Muscle of back (tissue), 3 donors: ENCODE measurements at regions not wholly inside any gene's neighbourhood (a gene's known extent, or its start where the extent isn't known, plus 50 kb on each side); places are given as distances from the start of the nearest gene placed in this dataset.

ENCODE experiments used
- DNase-seq, 3 donors: peaks; one replicate each; pipeline versions ENCODE4 v3.0.0 to v3.0.0-alpha.2; 2013

DNA sequence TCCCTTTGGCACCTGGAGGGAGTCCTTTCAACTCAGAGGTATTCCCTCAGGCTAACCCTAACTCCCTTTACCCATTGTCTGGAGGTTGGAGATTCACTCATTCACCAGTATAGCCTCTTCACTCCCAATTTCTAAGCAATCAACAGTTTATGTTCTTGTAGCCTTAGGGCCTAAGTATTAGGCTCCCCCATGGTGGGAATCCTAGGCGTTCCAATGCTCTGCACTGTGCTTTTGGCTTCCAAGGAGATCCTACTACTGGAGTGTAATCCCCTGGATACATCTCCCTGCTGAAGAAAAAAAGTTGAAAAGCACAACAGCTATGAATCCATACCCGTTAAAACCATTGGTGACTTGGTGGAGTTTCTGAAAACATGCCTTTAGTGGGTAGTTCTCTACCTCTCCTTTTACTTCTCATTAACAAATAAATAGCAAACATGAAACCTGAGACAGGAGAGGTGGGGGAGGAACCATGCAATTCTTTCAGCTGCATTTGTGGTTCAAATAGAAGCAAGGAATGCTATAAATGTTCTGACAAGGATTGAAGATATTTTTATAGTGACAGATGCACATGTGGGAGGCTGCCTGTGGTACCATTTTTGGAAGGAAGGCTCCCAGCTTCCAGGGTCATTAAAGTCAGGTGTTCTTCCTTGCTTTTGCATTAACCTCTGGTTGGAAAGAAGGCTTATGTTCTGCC is 397.1 kb downstream of the DMAC1 start:
- DNase-seq: peak in 1 of 3 donors; percentile 7

DNA sequence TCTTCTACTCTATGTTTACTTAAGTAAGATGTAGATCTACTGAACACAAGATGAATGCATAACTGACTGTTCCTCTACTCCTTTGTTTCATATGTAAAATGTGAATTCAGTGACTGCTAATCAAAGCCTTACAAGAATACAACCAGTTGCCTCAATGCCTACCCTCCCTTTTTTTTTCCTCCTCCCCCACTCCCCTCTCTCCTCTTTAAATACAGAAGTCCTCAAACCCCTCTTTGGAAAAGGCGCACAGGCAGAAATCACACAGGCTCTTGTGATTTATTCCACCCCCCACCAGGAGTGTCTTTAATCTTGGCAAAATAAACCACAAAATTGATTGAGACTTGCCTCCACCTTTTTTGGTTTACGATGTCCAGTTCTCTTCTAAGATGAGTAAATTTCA is 398.5 kb downstream of the DMAC1 start:
- DNase-seq: no peak

DNA sequence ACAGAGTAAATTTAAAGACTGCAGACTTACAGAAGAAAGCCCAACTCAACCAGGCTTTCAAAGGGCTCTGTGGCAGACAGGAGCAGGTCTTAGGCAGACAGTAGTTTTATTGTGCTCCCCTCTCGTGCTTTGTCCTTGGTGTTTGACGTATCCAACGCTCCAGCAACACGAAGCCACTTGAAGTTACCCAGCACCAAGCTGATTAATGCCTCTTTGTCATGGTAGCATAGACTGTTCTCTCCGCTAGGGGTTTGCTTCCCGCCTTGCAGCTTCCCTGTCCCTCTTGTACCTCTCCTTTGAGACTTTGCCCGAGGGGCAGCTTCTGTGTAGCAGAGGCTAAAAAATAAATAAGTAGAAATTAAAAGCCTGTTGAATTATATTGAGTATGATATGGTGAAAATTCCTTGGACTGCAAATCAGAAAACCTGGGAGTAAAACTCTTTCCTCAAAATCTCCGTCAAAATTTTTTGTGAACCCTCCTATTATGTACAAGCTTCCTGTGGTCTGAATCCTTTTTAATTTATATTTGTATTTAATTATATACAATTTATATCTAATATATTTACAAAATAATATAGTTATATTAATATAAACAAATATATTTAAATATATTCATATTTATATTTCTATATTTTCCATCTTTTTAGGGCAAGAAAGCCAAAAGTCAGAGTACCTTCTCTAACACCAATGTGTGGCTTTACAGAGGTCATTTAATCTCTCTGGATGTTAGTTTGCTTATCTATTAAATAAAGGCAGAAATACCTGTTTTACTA is 405.4 kb downstream of the DMAC1 start:
- DNase-seq: no peak

DNA sequence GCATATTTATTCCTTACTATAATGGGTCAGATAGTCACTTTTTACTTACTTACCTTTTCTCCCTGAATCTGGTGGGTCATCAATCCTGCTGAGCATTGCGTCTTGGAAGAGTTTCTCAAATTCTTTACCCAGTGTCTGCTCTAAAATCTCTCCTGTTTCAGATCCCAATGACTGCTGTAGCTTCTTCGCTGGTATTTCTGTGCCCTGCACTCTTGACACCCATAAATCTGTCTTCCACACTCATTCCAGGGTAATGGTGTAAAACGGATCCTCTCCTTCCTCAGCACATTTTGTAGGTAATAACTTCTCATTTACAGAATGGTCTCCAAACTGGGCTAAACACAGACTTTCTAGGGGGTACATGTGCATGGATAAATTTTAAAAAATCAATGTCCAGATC is 407.4 kb downstream of the DMAC1 start:
- no peak for DNase-seq

DNA sequence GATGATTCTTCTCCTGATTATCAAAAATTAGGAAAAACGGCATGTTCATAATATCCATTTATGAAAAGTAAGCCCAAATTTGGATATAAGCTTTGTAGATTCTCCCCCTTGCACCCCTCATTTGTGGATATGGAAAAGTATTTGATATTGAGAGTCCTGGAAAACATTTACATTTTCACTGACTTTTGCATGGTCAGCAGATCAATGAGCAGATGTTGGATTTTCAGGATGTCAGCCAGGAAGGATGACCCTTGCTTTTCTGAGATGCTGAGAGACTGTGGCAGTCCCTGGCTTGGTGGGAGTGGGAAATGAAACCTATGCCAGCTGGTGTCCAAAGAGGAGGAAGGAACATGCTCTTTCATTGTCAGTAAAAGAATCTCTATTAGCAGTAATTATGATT is 410.8 kb downstream of the DMAC1 start:
- DNase-seq: no peak

DNA sequence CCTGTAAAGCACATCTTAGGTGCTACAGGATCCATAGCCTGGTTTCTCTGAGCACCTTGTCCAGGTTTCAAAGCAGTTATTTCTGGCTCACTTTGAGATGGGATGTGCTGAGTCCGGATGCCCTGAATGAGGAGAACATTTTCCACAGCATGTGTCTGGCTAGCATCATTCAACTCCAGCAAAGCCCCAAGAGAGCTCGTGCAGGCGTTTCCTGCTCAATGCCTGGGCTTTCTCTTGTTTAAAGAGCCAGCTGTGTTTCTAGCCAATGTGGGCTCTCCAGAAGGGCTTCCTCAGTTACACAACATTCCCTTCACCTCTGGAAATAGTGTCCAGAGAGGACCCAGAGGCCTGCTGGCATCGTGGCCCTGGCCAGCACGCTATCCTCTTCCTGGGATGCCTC is 411.7 kb downstream of the DMAC1 start:
- DNase-seq: peak in 1 of 3 donors; percentile 53

DNA sequence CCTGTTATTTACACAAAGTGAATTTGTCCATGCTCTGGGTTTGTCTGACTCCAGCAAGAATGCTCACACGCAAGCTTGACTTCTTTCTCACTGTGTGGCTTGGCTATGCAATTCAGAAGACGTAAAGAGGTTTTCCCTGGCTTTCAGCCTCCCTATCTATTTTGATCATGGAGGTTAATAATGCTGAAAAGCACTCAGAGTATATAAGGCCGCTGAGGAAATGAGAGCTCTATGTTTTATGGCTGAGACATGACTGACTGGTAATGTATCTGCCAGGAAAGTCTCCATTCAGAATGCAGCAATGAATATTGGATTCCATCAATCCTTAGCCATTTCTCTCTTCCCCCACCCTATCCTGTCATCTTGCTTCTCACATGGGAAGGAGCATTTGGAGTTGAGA is 417.3 kb downstream of the DMAC1 start:
- no peak for DNase-seq

DNA sequence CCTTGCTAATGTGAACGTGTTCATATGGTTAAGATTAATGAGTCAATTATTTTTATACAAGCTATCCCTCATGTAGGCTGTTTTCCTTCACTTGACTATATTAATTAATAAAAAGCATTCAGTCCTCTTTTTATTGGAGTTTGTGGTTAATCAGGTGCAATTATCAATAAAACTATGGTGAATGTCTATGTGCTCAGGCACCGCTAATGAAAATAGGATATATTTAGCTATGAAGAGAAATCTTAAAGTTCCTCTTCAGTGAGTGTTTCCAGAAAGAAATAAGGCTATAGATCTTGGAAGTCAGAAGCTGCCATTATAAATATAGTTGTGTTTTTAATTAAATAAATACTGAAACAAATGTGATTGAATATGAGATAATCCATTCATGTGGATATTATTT is 422.1 kb downstream of the DMAC1 start:
- no peak for DNase-seq

DNA sequence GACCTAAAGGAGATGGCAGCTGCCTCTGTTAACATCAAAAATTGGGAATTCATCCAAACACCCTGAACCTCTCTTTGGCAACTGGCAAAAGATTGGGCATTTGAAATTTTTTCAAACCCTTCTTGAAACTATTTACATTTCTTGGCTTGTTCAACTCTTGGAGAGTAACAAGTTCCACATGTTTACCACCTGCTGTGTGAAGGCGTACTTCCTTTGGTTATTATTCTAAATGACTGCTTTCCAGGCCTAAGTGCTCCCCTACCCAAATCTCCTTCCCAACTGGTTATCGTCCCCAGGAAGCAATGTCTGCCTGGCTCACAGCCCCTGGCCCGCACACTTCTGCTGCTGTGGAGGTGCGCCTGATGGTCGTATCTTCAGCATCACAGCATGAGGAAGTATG is 422.7 kb downstream of the DMAC1 start:
- DNase-seq: peak in 1 of 3 donors; percentile 42

DNA sequence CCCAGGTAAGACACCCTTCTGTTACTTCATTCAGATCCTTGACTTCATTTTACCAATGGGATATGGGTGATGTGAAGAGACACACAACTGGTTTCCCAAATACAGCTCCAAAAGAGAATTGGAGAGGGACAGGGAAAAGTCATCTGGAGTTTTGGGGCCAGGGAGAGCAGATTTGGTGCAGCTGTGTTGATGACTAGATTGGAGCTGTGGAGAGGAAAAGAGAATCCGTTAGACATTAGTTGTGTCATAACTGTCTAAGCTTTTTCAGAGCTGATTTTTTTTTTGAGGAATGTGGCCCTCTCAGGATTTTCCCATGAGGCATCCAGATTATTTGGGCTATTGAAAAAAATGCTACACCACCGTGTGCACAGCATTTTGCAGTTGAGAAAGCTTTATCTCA is 423.4 kb downstream of the DMAC1 start:
- DNase-seq: no peak

DNA sequence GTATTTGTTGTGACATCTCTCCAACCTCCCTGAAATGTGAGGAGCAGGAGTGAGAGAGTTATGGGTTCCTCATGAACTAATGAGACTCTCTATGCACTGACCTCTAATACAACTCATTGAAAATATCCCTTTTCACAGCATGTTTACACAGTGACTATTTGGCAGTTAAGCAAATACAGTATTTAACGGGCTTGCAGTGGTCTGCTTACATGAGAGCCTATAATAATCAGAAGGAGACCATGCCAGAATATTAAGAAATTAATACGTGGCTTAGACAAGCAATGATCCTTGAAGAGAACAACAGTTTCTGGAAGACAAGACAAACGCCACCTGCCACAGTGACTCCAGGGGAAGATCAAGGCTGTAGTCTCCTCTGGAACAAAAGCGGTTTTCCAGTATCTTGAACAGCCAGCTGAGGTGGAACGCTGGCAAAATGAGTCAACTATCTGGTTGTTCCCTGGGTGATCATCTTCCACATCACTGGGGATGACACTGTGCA is 424.5 kb downstream of the DMAC1 start:
- no peak for DNase-seq

DNA sequence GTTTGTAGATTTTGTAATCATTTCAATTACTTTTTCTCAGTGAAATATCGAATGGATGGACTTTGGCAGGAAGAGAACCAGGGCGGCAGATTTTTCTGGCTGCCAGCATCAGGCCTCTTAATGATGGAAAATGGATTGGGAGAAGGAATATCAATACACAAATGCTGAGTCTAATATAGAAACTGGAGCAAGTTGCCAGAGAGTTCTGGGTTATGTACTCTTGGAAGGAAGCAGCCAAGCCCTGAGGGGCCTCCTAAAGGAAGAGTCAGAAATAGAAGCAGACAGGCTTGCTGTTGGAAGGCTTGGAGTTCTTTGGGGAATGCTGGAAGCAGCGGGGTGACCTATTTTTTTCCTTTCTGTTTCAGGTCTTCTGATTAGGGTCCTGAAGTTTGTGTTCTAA is 428.6 kb downstream of the DMAC1 start:
- DNase-seq: peak; percentile 56 to 85 (median 73)

DNA sequence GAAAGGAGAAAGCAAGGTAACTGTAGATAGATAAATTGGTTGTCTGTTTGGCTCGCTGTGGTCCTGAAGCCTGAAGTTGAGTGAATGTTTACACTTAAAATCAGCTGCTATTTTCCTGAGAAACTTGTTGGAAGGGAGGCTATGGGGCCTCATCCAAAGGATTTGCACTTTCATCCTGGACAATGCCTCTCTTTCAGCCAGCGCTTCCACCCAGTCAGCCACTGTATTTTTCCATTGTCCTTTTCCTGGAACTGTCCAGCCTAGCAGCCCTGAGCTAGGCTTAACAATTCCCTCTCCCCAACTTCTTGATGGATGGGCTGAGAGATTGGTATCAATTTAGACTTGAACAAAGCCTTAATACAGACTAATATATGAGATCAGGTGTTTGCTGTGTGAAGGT is 429.2 kb downstream of the DMAC1 start:
- DNase-seq: peak; percentile 48 to 78 (median 72)

DNA sequence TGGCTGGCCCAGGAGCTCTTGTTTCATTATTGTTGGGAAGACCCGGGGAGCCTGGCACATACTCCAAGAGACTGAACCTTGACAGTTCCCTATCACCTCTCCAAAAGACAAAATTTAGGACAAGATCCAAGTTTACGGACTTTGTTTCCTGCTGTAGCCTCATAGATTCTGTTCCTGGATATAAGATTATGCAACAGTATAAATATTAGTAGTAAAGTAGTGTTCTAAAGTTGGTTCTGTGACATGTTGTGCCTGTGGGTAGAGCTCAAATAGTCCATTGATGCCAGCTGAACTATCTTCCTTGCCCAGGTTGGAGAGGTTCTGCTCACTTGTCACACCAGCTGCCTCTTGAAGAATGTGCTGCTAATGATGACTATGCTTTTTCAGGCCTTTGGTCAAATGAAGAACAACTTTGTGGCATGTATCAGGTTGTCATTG is 430.2 kb downstream of the DMAC1 start:
- DNase-seq: no peak

DNA sequence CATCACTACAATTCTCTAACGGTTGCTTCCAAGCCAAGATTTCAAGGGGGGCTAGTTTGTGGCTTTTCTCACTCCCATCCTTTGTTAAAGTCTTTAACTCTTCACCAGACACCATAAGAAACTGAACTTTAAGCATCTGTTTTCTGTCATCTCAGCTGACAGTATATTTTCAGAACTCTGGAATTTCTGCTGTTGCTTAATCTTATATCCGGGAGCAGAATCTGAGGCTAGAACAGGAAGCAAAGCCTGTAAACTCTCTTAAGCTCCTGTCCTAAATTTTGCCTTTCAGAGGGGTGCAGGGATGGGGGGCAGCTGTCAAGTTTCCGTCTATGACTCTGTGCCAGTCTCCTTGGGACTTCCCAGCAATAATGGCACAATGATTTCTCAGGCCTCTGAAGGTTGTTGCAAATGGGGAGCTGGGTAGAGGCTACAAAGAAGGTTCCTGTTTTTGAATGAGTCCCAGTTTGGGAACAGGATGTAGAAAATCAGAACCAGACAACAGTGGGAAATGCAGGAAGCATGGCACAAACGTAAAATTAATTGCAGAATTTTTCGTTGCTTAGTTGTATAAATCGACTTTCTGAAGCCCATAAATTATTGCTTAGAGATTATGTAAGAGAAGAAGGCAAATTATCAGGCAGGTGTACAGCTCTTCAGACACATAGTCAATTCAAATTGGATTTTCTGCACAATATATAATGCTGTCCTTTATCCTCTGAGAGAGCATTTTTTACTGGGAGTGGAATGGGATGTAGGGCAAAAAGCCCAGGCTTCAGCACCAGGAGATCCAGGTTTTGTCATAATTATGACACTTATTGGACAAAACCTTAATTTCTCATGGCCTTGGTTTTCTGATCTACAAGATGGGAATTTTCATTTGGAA is 430.9 kb downstream of the DMAC1 start:
- peak; percentile 50 to 76 (median 55) for DNase-seq

DNA sequence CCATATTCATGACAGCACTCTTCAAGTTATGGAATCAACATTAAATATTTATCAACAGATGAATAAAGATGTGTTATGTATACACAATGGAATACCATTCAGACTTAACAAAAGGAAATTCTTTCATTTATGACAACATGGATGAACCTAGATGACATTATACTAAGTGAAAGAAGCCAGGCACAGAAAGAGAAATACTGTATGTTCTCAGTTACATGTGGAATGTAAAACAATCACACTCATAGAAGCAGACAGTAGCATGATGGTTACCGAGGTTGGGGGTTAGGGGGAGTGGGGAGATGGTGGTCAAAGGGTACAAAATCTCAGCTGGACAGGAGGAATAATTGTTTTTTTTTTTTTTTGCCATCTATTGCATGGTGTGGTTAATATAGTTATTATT is 431.9 kb downstream of the DMAC1 start:
- DNase-seq: no peak

DNA sequence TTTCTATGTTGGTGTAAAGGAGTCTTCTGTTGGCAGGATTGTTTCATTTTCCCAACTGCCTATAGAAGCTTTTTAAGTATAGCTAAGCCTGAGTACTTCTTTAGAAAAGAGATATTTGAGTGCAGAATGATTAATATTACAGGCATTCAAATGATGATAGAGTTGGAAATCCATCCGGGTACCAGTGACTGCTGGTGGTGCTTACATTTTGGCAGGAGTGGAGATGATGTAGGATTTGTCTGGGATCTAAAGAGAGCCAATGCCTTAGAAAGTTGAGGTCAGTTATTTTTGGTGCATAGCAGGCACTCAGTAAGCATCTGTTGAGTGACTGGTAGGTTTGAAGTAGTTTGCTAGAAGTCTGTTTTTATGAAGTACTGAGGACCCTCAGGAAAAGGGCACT is 433.5 kb downstream of the DMAC1 start:
- DNase-seq: no peak

DNA sequence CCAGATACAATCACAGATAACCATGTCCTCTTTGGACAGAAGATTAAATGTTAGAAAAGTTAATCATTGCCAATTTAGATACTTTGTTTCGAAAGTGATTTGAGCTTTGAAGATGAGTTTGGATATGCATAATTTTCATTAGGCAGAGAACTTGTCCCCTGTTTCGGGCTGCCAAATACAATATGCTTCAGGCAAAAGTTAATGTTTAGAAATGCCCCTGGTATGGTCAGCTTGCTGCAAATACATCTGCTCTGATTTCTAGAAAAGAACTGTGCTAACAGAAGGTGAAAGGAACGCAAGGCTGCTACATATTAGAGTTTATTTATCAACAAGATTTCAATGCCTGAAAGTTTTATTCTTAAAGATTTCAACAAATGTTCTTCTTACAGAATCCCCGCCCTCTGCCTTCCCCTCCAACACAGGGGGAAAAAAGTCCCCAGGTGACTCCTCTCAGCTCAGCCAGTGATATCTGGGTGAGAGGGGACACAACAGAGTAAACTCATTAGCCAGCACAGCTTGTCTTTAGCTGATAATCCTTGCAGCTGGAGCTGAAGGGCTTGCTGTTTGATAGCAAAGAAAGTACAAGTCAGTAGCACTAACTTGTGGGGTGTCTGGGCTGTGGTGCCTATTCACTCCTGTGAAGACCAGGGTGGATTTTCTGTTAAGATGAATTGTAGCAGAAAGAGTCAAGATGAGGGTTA is 435.7 kb downstream of the DMAC1 start:
- no peak for DNase-seq

DNA sequence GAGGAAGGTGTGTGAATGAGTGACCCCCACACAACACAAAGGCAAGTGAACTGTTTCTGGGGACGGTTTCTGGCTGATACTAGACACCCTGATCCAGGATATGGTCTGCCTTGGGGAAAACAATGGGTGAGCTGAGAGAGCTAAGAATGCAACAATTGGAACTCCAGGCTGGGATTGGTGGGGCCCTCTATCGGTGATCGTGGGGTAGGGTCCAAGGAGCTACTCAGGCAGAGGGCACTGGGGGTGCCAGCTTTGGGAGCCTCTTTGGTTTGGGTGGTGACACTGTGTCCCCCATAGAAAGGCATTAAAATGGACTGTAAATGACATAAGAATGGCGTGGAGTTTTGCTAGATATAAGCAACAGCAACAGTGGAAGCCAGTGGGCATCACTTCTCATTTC is 439.1 kb downstream of the DMAC1 start:
- no peak for DNase-seq

DNA sequence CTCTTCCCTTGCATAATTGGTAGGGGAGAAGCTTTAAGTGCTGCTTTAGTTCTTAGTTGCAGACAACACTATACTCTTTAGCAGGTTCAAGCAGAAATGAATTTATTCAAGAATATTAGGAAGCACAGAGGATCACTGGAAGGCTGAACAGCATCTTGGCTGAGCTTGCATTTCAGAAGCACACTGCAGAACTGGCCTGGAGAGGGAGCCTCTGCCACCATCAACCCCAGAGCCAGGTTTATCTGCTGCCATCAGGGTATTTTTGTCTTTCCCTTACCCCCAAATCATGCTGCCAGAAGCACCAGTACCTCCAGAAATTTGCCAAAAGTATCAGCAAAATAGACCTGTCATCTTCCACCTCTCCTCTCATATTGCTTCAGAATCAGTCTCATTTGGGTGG is 440.7 kb downstream of the DMAC1 start:
- no peak for DNase-seq

DNA sequence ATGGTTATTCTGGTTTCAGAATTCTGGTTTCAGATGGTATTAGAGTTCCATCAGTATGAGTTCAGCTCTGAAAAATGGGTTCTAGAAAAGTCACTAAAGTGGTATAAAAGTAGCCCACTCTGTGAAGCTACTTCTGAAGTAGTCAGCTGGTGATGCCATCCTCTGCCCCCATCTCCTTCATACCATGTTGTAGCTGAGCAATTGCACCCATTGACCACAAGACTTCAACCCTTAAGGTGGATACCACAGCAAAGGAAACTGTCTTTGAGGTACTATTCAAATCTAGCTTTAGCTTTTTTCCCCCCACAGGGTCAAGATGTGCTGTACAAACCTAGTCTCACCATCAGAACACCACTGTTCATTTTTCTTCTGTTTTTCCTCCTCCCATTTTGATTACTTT is 444.9 kb downstream of the DMAC1 start:
- DNase-seq: no peak

DNA sequence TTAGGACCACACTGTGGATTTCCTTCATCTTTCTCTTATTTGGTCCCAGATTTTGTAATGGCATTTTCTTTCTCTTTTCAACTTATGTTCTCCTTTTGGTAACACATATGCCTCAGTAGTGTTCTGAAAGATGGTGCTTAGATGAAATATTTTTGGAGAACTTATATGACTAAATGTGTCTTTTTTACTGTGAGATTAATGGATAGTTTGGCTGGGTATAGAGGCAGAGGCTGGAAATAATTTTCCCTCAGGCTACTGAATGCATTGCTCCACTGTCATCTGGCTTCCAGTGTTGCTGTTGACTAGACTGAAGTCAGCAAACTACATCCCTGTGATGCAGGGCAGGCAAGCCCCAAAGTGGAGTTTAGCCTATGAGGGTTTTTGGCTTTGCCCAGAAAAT is 450.9 kb downstream of the DMAC1 start:
- no peak for DNase-seq
